Lower lobe of right lung (tissue), 2 donors: ENCODE measurements at regions not wholly inside any gene's neighbourhood (a gene's known extent, or its start where the extent isn't known, plus 50 kb on each side); places are given as distances from the start of the nearest gene placed in this dataset.

Experiments used
- ATAC-seq, 2 donors: fragments of 200-7000 bp; cut with Tn5 transposase; one replicate each; pipeline ENCODE4 v1.9.1; 2020 to 2022; ENCODE audit warnings: mild to moderate bottlenecking in 2 of 2, moderate library complexity in 2 of 2
- DNase-seq: peaks from one replicate; pipeline ENCODE4 v3.0.0-alpha.2; 2020
- H3K27ac ChIP-seq: fragments of 200-600 bp; one replicate; pipeline ENCODE4 v1.8.0; 2022
- H3K27me3 ChIP-seq: fragments of 200-600 bp; one replicate; pipeline ENCODE4 v1.8.0; 2022; ENCODE audit warnings: low read depth
- H3K36me3 ChIP-seq: fragments of 200-600 bp; one replicate; pipeline ENCODE4 v1.8.0; 2022; ENCODE audit warnings: mild to moderate bottlenecking
- H3K4me1 ChIP-seq: fragments of 200-600 bp; one replicate; pipeline ENCODE4 v1.8.0; 2022
- H3K4me3 ChIP-seq: fragments of 200-600 bp; one replicate; pipeline ENCODE4 v1.8.0; 2022; ENCODE audit warnings: mild to moderate bottlenecking
- H3K9me3 ChIP-seq: fragments of 200-600 bp; one replicate; pipeline ENCODE4 v1.8.0; 2022
- intact Hi-C: fragments of 100-400 bp; cut with DNase I; formaldehyde crosslinking; loops from one replicate; pipeline ENCODE4 v1.11.0; 2022
- TF ChIP-seq, protein P1 (sequence below): fragments of 200-600 bp; IDR thresholded peaks from one replicate; pipeline ENCODE4 v1.8.0; 2022; ENCODE audit warnings: antibody characterized with exemption, mild to moderate bottlenecking
- donor health status: DM: no; HTN: yes; CAD: no; lungs with severe emphysema.

DNA sequence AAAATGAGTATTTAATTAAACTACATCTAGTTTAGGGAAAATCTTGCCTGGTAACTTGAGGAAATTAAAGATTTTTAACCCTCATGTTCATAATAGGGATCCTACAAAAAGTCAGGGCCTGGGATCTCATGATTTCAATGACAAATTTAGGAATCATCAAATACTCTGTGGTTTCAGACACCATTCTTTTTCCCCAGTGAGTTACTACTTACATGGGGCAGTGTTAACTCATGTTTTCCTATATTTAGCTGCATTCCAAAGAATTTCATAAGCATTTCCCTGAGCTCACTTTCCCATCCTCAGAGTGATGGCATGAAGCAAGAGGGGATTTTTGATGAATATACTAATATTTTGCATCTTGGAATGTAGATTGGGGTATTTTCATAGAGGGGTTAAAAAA, 321.7 kb downstream of the CENPW start:
- Histone ChIP-seq H3K27ac (no peak overlapping the region), H3K27me3 (no peaks in the 10 kb centered on the region), H3K9me3 (no peaks in the 10 kb centered on the region), H3K36me3 (no peaks in the 10 kb centered on the region), H3K4me3 (no peak overlapping the region), H3K4me1 (no peaks in the 10 kb centered on the region)
- TF ChIP-seq, protein P1, sequence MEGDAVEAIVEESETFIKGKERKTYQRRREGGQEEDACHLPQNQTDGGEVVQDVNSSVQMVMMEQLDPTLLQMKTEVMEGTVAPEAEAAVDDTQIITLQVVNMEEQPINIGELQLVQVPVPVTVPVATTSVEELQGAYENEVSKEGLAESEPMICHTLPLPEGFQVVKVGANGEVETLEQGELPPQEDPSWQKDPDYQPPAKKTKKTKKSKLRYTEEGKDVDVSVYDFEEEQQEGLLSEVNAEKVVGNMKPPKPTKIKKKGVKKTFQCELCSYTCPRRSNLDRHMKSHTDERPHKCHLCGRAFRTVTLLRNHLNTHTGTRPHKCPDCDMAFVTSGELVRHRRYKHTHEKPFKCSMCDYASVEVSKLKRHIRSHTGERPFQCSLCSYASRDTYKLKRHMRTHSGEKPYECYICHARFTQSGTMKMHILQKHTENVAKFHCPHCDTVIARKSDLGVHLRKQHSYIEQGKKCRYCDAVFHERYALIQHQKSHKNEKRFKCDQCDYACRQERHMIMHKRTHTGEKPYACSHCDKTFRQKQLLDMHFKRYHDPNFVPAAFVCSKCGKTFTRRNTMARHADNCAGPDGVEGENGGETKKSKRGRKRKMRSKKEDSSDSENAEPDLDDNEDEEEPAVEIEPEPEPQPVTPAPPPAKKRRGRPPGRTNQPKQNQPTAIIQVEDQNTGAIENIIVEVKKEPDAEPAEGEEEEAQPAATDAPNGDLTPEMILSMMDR: no peak
- intact Hi-C loops: no loop called here
- ATAC-seq (no peak), DNase-seq (no peak)

GRCh38 chr6:126662966-126663365, 323.1 kb downstream of the CENPW start:
- TF ChIP-seq, protein P1: no peak
- Histone ChIP-seq H3K9me3 (no peaks in the 10 kb centered on the region), H3K4me3 (no peak overlapping the region), H3K27ac (no peak overlapping the region), H3K27me3 (no peaks in the 10 kb centered on the region), H3K4me1 (no peaks in the 10 kb centered on the region), H3K36me3 (no peaks in the 10 kb centered on the region)
- no peak for ATAC-seq
- no peak for DNase-seq
- intact Hi-C loops: no loop called here

DNA sequence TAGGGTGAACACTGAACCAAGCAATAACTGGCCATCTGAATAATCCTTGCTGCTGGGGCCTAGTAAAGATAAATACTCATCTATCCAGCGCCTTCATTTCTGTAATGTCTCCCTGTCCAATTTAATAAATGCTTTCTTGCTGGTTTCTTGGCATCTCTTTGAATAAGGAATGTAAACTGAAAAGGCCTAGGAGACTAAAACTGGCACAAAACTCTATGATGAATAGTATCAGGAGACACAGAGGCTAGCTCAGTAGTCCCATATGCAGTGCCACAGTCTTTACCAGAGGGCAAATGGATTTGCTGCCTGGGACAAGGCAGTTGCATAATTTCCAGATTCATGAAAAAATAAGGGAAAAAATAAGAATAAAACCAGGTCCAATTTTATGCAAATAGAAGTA, 324.4 kb downstream of the CENPW start:
- no peaks in the 10 kb centered on the region for H3K36me3 ChIP-seq
- no peaks in the 10 kb centered on the region for H3K9me3 ChIP-seq
- DNase-seq (no peak), ATAC-seq (no peak)
- TF ChIP-seq, protein P1: no peak
- intact Hi-C loops: no loop called here
- H3K27me3 ChIP-seq: no peaks in the 10 kb centered on the region
- no peak overlapping the region for H3K27ac ChIP-seq
- no peaks in the 10 kb centered on the region for H3K4me1 ChIP-seq
- H3K4me3 ChIP-seq: no peak overlapping the region

GRCh38 chr6:126665551-126665950, 325.6 kb downstream of the CENPW start:
- H3K36me3 ChIP-seq: no peaks in the 10 kb centered on the region
- H3K9me3 ChIP-seq: no peaks in the 10 kb centered on the region
- H3K4me1 ChIP-seq: no peaks in the 10 kb centered on the region
- no peaks in the 10 kb centered on the region for H3K27me3 ChIP-seq
- H3K27ac ChIP-seq: no peak overlapping the region
- ATAC-seq (no peak), DNase-seq (no peak)
- H3K4me3 ChIP-seq: no peak overlapping the region
- TF ChIP-seq, protein P1: no peak
- intact Hi-C loops: no loop called here

- Histone ChIP-seq H3K27me3 (no peaks in the 10 kb centered on the region), H3K4me1 (no peaks in the 10 kb centered on the region), H3K4me3 (no peak overlapping the region), H3K36me3 (no peaks in the 10 kb centered on the region), H3K9me3 (no peaks in the 10 kb centered on the region), H3K27ac (no peak overlapping the region)
- ATAC-seq (no peak), DNase-seq (no peak)
- TF ChIP-seq, protein P1: no peak
- intact Hi-C loops: no loop called here
Measured at GRCh38 chr6:126667071-126667470, 327.2 kb downstream of the CENPW start.

DNA sequence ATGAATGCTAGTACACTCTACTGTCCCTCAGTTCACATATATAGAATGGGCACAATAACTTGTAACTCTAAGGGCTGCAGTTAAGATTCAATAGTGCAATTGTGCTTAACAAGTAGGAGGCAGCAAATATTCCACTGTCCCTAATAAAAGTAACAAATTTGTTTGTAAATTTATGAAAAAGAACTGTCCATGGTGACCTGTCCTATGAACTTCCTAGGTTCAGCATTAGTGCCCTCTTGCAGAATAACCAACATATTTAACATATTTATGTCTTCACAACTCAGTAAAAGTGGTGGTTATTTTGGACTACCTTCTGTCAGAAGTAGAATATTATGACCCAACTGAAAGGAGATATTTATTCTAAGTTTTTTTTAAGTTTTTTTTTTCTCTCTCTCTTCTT, 327.8 kb downstream of the CENPW start:
- H3K9me3 ChIP-seq: no peaks in the 10 kb centered on the region
- no peak overlapping the region for H3K27ac ChIP-seq
- intact Hi-C loops: no loop called here
- H3K27me3 ChIP-seq: no peaks in the 10 kb centered on the region
- H3K4me1 ChIP-seq: no peaks in the 10 kb centered on the region
- no peak overlapping the region for H3K4me3 ChIP-seq
- TF ChIP-seq, protein P1: no peak
- no peak for ATAC-seq
- no peaks in the 10 kb centered on the region for H3K36me3 ChIP-seq
- no peak for DNase-seq
